HUES6 (cell line): ENCODE measurements at regions not wholly inside any gene's neighbourhood (a gene's known extent, or its start where the extent isn't known, plus 50 kb on each side); places are given as distances from the start of the nearest gene placed in this dataset.
"Not testable (repeated sequence)": the region's sequence is repeated elsewhere in the genome, so short reads cannot be mapped to it uniquely, and the experiment has no call there.

Source experiments
- H3K27ac ChIP-seq: 2 replicates; pipeline ENCODE4 v1.7.0; 2013; ENCODE audit warnings: low read depth, mild to moderate bottlenecking, low read length, inconsistent platforms
- H3K27me3 ChIP-seq: 2 replicates; pipeline ENCODE4 v1.6.1; 2013; ENCODE audit warnings: low read length; ENCODE audit not compliant: control insufficient read depth, insufficient read depth
- H3K36me3 ChIP-seq: 2 replicates; pipeline ENCODE4 v1.6.1; 2013; ENCODE audit warnings: low read length; ENCODE audit not compliant: control insufficient read depth, insufficient read depth
- H3K4me1 ChIP-seq: 2 replicates; pipeline ENCODE4 v1.6.1; 2013; ENCODE audit warnings: low read length; ENCODE audit not compliant: control insufficient read depth, insufficient read depth
- H3K4me3 ChIP-seq: 2 replicates; pipeline ENCODE4 v1.5.1; 2013; ENCODE audit warnings: low read depth, low read length
- H3K9ac ChIP-seq: one replicate; pipeline ENCODE4 v1.6.1; 2013; ENCODE audit warnings: mild to moderate bottlenecking, low read length
- H3K9me3 ChIP-seq: 2 replicates; pipeline ENCODE4 v1.6.1; 2013; ENCODE audit warnings: low read depth, low read length; ENCODE audit not compliant: control insufficient read depth, insufficient read depth

DNA sequence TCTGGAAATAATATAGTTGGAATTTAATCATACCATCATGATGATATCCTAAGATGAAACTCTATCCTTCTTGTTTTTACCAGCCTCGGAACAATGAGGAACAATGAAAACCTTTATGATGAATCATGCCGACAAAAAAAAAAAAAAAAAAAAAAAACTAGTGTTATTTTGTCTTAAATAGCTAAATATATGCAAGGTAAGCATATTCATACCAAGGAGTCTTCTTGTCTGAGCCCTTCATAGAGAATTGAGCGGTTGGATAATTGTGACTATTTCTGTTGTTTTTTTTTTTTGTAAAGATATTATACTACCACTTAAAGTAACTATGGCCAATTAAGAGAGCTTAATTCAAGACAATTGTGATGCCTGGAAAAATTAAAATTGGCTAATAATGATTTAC is 244.0 kb upstream of the PCDH9 start:
- Histone ChIP-seq H3K9me3 (no peaks in the 10 kb centered on the region), H3K27me3 (no peaks in the 10 kb centered on the region), H3K36me3 (no peaks in the 10 kb centered on the region), H3K9ac (no peak overlapping the region), H3K4me3 (no peak overlapping the region), H3K4me1 (no peaks in the 10 kb centered on the region), H3K27ac (no peak overlapping the region)

- Histone ChIP-seq H3K27ac (no peak overlapping the region), H3K4me1 (no peaks in the 10 kb centered on the region), H3K4me3 (no peak overlapping the region), H3K27me3 (no peaks in the 10 kb centered on the region), H3K9ac (no peak overlapping the region), H3K9me3 (no peaks in the 10 kb centered on the region), H3K36me3 (no peaks in the 10 kb centered on the region)
Observed at GRCh38 chr13:67469623-67470022, 239.5 kb upstream of the PCDH9 start.

- no peaks in the 10 kb centered on the region for H3K9me3 ChIP-seq
- H3K36me3 ChIP-seq = no peaks in the 10 kb centered on the region
- H3K27me3 ChIP-seq = no peaks in the 10 kb centered on the region
- no peak overlapping the region for H3K9ac ChIP-seq
- no peak overlapping the region for H3K4me3 ChIP-seq
- no peak overlapping the region for H3K27ac ChIP-seq
- no peaks in the 10 kb centered on the region for H3K4me1 ChIP-seq
Observed at GRCh38 chr13:67466569-67466968, 236.4 kb upstream of the PCDH9 start.

DNA sequence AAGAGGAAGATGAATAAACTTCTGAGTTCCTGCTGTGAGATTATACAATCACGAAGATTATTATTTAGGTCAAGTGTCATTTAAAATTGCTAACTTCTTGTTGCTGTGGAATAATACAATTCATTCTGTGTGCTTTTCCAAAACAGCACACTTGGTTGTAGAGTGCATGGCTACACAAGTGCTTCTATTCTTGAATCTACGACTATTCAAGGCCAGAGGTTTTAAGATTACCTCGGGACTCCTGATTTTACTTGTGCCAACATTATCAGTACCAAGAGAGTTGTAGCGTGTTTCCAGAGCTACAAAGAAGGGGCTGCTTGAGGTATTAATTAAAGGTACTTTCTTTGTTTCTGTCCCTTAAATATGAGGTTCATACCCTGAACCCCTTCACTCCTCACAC is 234.0 kb upstream of the PCDH9 start:
- no peaks in the 10 kb centered on the region for H3K36me3 ChIP-seq

GRCh38 chr13:67462098-67462497 is 232.0 kb upstream of the PCDH9 start:
- H3K4me1 ChIP-seq = no peaks in the 10 kb centered on the region
- no peak overlapping the region for H3K9ac ChIP-seq
- H3K27ac ChIP-seq = no peak overlapping the region
- no peaks in the 10 kb centered on the region for H3K36me3 ChIP-seq
- H3K9me3 ChIP-seq = peaks cover 6% of the 10 kb centered on the region; the same call in 1 of the 2 replicates
- H3K4me3 ChIP-seq = no peak overlapping the region
- H3K27me3 ChIP-seq = no peaks in the 10 kb centered on the region

More for the DNA sequence above, 234.0 kb upstream of the PCDH9 start:
- no peak overlapping the region for H3K4me3 ChIP-seq
- H3K9me3 ChIP-seq = no peaks in the 10 kb centered on the region
- H3K27ac ChIP-seq = no peak overlapping the region
- no peaks in the 10 kb centered on the region for H3K4me1 ChIP-seq
- no peaks in the 10 kb centered on the region for H3K27me3 ChIP-seq
- no peak overlapping the region for H3K9ac ChIP-seq

- not testable (repeated sequence) for H3K36me3 ChIP-seq
Observed at GRCh38 chr13:67452526-67452925, 222.4 kb upstream of the PCDH9 start.

GRCh38 chr13:67445436-67445835 is 215.3 kb upstream of the PCDH9 start:
- H3K9ac ChIP-seq = no peak overlapping the region
- no peaks in the 10 kb centered on the region for H3K4me1 ChIP-seq
- no peak overlapping the region for H3K4me3 ChIP-seq
- H3K27me3 ChIP-seq = no peaks in the 10 kb centered on the region
- no peak overlapping the region for H3K27ac ChIP-seq
- H3K36me3 ChIP-seq = no peaks in the 10 kb centered on the region
- H3K9me3 ChIP-seq = no peaks in the 10 kb centered on the region

More at GRCh38 chr13:67452526-67452925, 222.4 kb upstream of the PCDH9 start:
- not testable (repeated sequence) for H3K9me3 ChIP-seq, H3K4me1 ChIP-seq, H3K4me3 ChIP-seq, H3K9ac ChIP-seq, H3K27me3 ChIP-seq, H3K27ac ChIP-seq

DNA sequence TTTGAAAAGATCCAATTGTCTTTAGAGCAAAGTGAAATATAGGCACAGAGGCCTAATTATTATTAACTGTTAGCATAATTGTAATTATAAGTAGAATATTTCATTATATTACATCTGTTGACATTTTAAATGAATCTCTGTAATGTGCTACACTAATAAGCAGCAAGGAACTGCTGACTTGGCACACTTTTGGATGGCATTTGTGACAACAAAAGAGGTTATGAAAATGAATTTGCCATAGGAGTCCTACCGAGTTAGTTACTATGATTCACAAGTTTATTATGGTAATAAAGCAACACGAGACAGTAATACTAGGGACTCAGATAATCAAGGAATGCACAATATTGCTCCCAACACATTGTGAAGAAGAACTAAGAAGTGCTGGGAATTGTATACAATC is 213.8 kb upstream of the PCDH9 start:
- H3K4me3 ChIP-seq = no peak overlapping the region
- no peaks in the 10 kb centered on the region for H3K9me3 ChIP-seq
- H3K27ac ChIP-seq = no peak overlapping the region
- H3K4me1 ChIP-seq = no peaks in the 10 kb centered on the region
- H3K36me3 ChIP-seq = no peaks in the 10 kb centered on the region
- H3K27me3 ChIP-seq = no peaks in the 10 kb centered on the region
- H3K9ac ChIP-seq = no peak overlapping the region

- H3K4me3 ChIP-seq = no peak overlapping the region
- no peak overlapping the region for H3K27ac ChIP-seq
- no peaks in the 10 kb centered on the region for H3K27me3 ChIP-seq
- H3K9ac ChIP-seq = no peak overlapping the region
- no peaks in the 10 kb centered on the region for H3K36me3 ChIP-seq
- no peaks in the 10 kb centered on the region for H3K9me3 ChIP-seq
- H3K4me1 ChIP-seq = no peaks in the 10 kb centered on the region
Observed at GRCh38 chr13:67440236-67440975, 210.3 kb upstream of the PCDH9 start.

DNA sequence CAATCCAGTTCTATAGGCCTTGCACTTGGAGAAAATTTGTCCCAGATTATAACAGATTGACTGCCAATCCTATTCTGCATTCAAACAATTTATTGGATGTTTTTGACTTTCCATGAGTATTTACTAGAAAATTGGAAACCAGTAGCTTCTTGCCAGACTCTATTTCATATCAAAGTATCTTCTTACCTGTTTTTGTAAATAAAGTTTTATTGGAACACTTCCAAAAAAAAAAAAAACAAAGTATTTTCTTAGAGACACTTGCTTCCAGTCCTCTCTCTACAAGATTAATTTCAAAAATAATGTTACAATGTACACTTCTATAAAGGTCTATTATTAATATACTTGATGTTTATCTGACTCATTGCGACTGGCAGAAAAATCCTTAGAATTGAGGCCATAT is 209.2 kb upstream of the PCDH9 start:
- Histone ChIP-seq H3K27ac (no peak overlapping the region), H3K27me3 (no peaks in the 10 kb centered on the region), H3K9ac (no peak overlapping the region), H3K4me3 (no peak overlapping the region), H3K4me1 (no peaks in the 10 kb centered on the region), H3K9me3 (no peaks in the 10 kb centered on the region), H3K36me3 (no peaks in the 10 kb centered on the region)

GRCh38 chr13:67438465-67438864 is 208.3 kb upstream of the PCDH9 start:
- H3K9me3 ChIP-seq = no peaks in the 10 kb centered on the region
- H3K4me3 ChIP-seq = no peak overlapping the region
- H3K27me3 ChIP-seq = no peaks in the 10 kb centered on the region

More at GRCh38 chr13:67438465-67438864, 208.3 kb upstream of the PCDH9 start:
- Histone ChIP-seq H3K9ac (no peak overlapping the region), H3K27ac (no peak overlapping the region), H3K4me1 (no peaks in the 10 kb centered on the region), H3K36me3 (no peaks in the 10 kb centered on the region)
